ENCODE measurements at regions not wholly inside any gene's neighbourhood (a gene's known extent, or its start where the extent isn't known, plus 50 kb on each side); places are given as distances from the start of the nearest gene placed in this dataset.
"Not testable (repeated sequence)": the region's sequence is repeated elsewhere in the genome, so short reads cannot be mapped to it uniquely, and the experiment has no call there.

DNA sequence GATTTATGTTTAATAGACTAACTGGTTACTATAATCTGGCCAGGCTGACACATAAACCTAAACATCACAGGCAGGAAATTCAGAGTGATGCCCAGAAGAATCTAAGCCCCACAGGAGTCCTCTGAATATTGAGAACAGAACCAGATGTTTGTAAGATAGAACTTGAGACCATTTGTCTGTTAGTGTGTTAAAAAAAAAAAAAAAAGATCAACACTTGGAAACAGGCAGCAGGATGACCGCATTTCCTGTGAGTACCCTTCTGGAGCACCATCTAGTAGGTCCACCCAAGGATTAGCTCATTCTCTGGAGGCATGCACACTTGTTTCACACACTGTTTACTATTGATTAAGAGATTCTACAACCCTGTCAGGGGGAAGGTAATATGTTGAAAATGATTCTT, 111.4 kb upstream of the VANGL1 start:
- H3K4me3 ChIP-seq, result no peak overlapping the region
- H3K27ac Mint-ChIP-seq, result no peak overlapping the region
- H3K4me2 ChIP-seq, result peak overlapping the region; percentile 3
- peaks cover 53% of the 10 kb centered on the region for H3K4me1 ChIP-seq
- TF ChIP-seq, protein P1, sequence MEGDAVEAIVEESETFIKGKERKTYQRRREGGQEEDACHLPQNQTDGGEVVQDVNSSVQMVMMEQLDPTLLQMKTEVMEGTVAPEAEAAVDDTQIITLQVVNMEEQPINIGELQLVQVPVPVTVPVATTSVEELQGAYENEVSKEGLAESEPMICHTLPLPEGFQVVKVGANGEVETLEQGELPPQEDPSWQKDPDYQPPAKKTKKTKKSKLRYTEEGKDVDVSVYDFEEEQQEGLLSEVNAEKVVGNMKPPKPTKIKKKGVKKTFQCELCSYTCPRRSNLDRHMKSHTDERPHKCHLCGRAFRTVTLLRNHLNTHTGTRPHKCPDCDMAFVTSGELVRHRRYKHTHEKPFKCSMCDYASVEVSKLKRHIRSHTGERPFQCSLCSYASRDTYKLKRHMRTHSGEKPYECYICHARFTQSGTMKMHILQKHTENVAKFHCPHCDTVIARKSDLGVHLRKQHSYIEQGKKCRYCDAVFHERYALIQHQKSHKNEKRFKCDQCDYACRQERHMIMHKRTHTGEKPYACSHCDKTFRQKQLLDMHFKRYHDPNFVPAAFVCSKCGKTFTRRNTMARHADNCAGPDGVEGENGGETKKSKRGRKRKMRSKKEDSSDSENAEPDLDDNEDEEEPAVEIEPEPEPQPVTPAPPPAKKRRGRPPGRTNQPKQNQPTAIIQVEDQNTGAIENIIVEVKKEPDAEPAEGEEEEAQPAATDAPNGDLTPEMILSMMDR (IDR thresholded peaks at IDR 0.05), result no peak
- TF ChIP-seq EZH2 (IDR thresholded peaks at IDR 0.05), result no peak
- TF ChIP-seq EZH2phosphoT487 (IDR thresholded peaks at IDR 0.05), result no peak
- H3K9me3 Mint-ChIP-seq, result peaks cover 7% of the 10 kb centered on the region
- H3K9ac ChIP-seq, result no peak overlapping the region
- H3F3A ChIP-seq (ENCODE audit: low read depth), result peaks cover 11% of the 10 kb centered on the region
- H3K4me3 Mint-ChIP-seq, result no peak overlapping the region
- H2AFZ ChIP-seq (replicated peaks), result no peak overlapping the region
- DNase-seq (ENCODE audit: low spot score), result no peak
- H3K4me1 Mint-ChIP-seq, result peaks cover 20% of the 10 kb centered on the region
- no peaks in the 10 kb centered on the region for H3K27me3 ChIP-seq
- H4K20me1 ChIP-seq (ENCODE audit: low read depth), result no peaks in the 10 kb centered on the region
- H3K27ac ChIP-seq, result no peak overlapping the region
- H3K27me3 Mint-ChIP-seq (ENCODE audit: insufficient read depth, low read depth), result no peaks in the 10 kb centered on the region
- H3K36me3 Mint-ChIP-seq, result no peaks in the 10 kb centered on the region
- no peaks in the 10 kb centered on the region for H3K9me3 ChIP-seq (ENCODE audit: low read depth)
- H3K79me2 ChIP-seq (ENCODE audit: low read depth), result no peaks in the 10 kb centered on the region
- H3K36me3 ChIP-seq, result no peaks in the 10 kb centered on the region

GRCh38 chr1:115529216-115529897, 112.4 kb upstream of the VANGL1 start:
- Histone ChIP-seq H3K4me2 (no peak overlapping the region), H3K27me3 (no peaks in the 10 kb centered on the region), H4K20me1 (ENCODE audit: low read depth) (no peaks in the 10 kb centered on the region), H3K79me2 (ENCODE audit: low read depth) (no peaks in the 10 kb centered on the region), H2AFZ (replicated peaks) (no peak overlapping the region), H3K27ac (no peak overlapping the region), H3K4me1 (peaks cover 53% of the 10 kb centered on the region), H3K9me3 (ENCODE audit: low read depth) (no peaks in the 10 kb centered on the region), H3K9ac (no peak overlapping the region), H3K36me3 (no peaks in the 10 kb centered on the region), H3K4me3 (no peak overlapping the region), H3F3A (ENCODE audit: low read depth) (peaks cover 11% of the 10 kb centered on the region)
- no peak for TF ChIP-seq EZH2 (IDR thresholded peaks at IDR 0.05)
- peaks cover 3% of the 10 kb centered on the region for H3K9me3 Mint-ChIP-seq
- H3K36me3 Mint-ChIP-seq, result no peaks in the 10 kb centered on the region
- DNase-seq (ENCODE audit: low spot score), result no peak
- H3K4me1 Mint-ChIP-seq, result peaks cover 20% of the 10 kb centered on the region
- H3K27me3 Mint-ChIP-seq (ENCODE audit: insufficient read depth, low read depth), result no peaks in the 10 kb centered on the region
- H3K4me3 Mint-ChIP-seq, result no peak overlapping the region
- H3K27ac Mint-ChIP-seq, result peak overlapping the region; percentile 36

DNA sequence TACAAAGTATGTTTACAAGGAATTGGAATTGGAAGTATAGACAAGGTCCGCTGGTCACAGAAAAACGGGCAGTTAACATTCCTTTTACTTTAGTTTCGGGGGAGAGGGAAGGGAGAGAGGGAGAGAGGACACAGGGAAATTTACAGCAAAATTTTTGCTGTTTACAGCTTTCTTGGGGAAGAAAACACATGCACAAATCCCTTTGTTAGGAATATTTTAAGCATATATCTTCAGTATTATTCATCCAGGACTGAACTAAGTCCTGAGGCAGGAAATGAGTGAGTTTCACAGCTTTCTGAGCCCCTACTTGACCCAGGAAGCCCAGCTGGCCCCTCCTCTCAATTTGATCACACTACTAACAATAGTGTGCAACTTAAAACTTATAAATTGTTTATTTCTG, 113.4 kb upstream of the VANGL1 start:
- H3K4me1 ChIP-seq, result peaks cover 47% of the 10 kb centered on the region
- not testable (repeated sequence) for H3K27ac ChIP-seq; H3K27ac Mint-ChIP-seq; DNase-seq (ENCODE audit: low spot score); H3K36me3 Mint-ChIP-seq; H3K4me2 ChIP-seq; H3K4me3 ChIP-seq; H3K9me3 Mint-ChIP-seq; H3K4me3 Mint-ChIP-seq; H3K36me3 ChIP-seq; H3K27me3 ChIP-seq; H3K79me2 ChIP-seq (ENCODE audit: low read depth); H3K9me3 ChIP-seq (ENCODE audit: low read depth); H4K20me1 ChIP-seq (ENCODE audit: low read depth); H3K27me3 Mint-ChIP-seq (ENCODE audit: insufficient read depth, low read depth); H3K9ac ChIP-seq
- peaks cover 20% of the 10 kb centered on the region for H3K4me1 Mint-ChIP-seq
- H3F3A ChIP-seq (ENCODE audit: low read depth), result peaks cover 11% of the 10 kb centered on the region
- peak overlapping the region; percentile 46 for H2AFZ ChIP-seq (replicated peaks)

GRCh38 chr1:115527746-115528145, 114.0 kb upstream of the VANGL1 start:
- H3K79me2 ChIP-seq (ENCODE audit: low read depth), result no peaks in the 10 kb centered on the region
- peaks cover 41% of the 10 kb centered on the region for H3K4me1 ChIP-seq
- Mint-ChIP-seq H3K9me3 (peaks cover 2% of the 10 kb centered on the region), H3K36me3 (no peaks in the 10 kb centered on the region), H3K27me3 (ENCODE audit: insufficient read depth, low read depth) (no peaks in the 10 kb centered on the region), H3K4me3 (no peak overlapping the region), H3K27ac (no peak overlapping the region), H3K4me1 (peaks cover 20% of the 10 kb centered on the region)
- no peak overlapping the region for H3K9ac ChIP-seq
- no peaks in the 10 kb centered on the region for H3K9me3 ChIP-seq (ENCODE audit: low read depth)
- peaks cover 8% of the 10 kb centered on the region for H3F3A ChIP-seq (ENCODE audit: low read depth)
- H3K36me3 ChIP-seq, result no peaks in the 10 kb centered on the region
- H3K27ac ChIP-seq, result no peak overlapping the region
- TF ChIP-seq, protein P1 (IDR thresholded peaks at IDR 0.05), result no peak
- TF ChIP-seq EZH2phosphoT487 (IDR thresholded peaks at IDR 0.05) (no peak), EZH2 (IDR thresholded peaks at IDR 0.05) (no peak)
- no peak overlapping the region for H3K4me2 ChIP-seq
- no peaks in the 10 kb centered on the region for H4K20me1 ChIP-seq (ENCODE audit: low read depth)
- H3K27me3 ChIP-seq, result no peaks in the 10 kb centered on the region
- no peak for DNase-seq (ENCODE audit: low spot score)
- H3K4me3 ChIP-seq, result no peak overlapping the region
- peak overlapping the region; percentile 46 for H2AFZ ChIP-seq (replicated peaks)
